IPS-20b (cell line): ENCODE measurements at regions not wholly inside any gene's neighbourhood (a gene's known extent, or its start where the extent isn't known, plus 50 kb on each side); places are given as distances from the start of the nearest gene placed in this dataset.

Experiments
- H3K27ac ChIP-seq: one replicate; pipeline ENCODE4 v1.5.1; 2013; ENCODE audit warnings: low read length
- H3K27me3 ChIP-seq: 2 replicates; pipeline ENCODE4 v1.6.1; 2013; ENCODE audit warnings: mild to moderate bottlenecking, low read length, inconsistent platforms; ENCODE audit not compliant: insufficient read depth
- H3K36me3 ChIP-seq: 2 replicates; pipeline ENCODE4 v1.6.1; 2013; ENCODE audit warnings: low read depth, mild to moderate bottlenecking, inconsistent platforms, low read length, moderate library complexity; ENCODE audit not compliant: insufficient read depth
- H3K4me1 ChIP-seq: 2 replicates; pipeline ENCODE4 v1.6.1; 2013; ENCODE audit warnings: mild to moderate bottlenecking, control low read depth, inconsistent platforms, low read length, moderate library complexity; ENCODE audit not compliant: insufficient read depth
- H3K4me3 ChIP-seq: 2 replicates; pipeline ENCODE4 v1.5.1; 2013; ENCODE audit warnings: mild to moderate bottlenecking, low read length, inconsistent platforms
- H3K9ac ChIP-seq: 2 replicates; pipeline ENCODE4 v1.6.1; 2013; ENCODE audit warnings: low read depth, mild to moderate bottlenecking, inconsistent platforms, low read length, moderate library complexity
- H3K9me3 ChIP-seq: 2 replicates; pipeline ENCODE4 v1.6.1; 2013; ENCODE audit warnings: mild to moderate bottlenecking, low read depth, low read length, inconsistent platforms; ENCODE audit not compliant: insufficient read depth

DNA sequence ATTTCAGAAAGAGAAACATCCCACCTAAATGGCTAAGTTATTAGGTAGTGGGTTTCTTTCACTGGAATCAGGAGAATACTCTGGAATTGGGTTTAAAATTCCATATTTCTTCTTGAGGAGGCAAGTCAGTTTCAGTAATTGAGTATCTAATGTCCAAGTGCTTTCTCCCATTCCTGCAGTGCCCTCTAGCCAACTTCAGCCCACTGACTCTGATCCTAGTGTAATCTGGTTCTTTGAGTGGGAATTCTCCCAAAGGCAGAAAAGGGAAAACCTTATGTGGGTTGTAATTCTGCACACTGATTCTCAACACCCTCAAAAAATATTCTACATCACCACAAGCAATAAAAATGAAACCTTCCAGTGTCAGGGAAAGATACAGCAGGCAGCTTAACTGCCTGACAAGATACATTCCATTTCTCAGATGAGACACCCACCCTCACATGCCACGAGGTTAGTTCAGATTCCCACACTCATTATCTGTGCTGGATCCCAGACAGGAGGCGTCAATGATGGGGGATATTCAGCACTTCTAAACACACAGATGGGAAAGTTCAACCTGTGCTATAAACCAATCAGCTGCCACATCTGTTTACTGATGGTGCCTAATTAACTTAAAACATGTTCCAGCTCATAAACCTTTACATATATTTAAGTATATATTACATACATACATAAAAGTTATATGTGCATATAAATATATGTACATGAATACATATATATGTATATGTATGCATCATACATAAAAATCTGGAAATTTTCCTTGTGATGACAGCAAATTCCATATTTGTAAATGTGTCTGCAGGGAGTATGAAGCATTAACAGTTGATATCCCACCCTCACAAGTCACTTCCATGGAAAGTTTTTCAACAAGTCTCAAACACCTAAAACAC lies 833.4 kb upstream of the AMELY start:
- H3K27ac ChIP-seq: no peak overlapping the region
- H3K4me3 ChIP-seq: no peak overlapping the region
- no peaks in the 10 kb centered on the region for H3K4me1 ChIP-seq
- H3K27me3 ChIP-seq: no peaks in the 10 kb centered on the region
- no peaks in the 10 kb centered on the region for H3K9me3 ChIP-seq
- H3K36me3 ChIP-seq: no peaks in the 10 kb centered on the region
- no peak overlapping the region for H3K9ac ChIP-seq

DNA sequence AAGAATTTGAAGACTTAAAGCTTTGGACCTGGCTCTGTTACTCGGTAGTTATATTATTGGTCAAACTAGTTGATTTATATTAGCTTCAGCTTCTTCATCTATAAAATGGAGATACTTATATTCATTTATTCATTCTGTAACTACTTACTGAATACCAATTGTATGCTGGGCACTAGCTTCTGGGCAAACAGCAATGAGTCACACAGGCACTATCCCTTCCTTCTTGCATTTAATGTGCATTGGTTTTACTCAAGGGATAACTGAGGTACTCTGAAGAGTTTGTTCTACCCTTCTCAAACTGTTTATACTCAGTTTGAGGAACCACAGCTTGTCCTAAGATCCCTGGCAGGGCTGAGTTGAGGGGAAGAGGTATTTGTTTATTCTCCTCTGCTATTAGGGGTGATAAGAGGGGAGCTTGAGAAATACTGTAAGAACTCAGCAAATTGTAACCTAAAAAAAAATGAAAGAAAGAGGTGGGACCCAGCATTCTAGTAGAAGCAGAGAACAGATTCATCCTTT lies 825.4 kb upstream of the AMELY start:
- no peaks in the 10 kb centered on the region for H3K4me1 ChIP-seq
- no peaks in the 10 kb centered on the region for H3K36me3 ChIP-seq
- no peak overlapping the region for H3K27ac ChIP-seq
- H3K9ac ChIP-seq: no peak overlapping the region
- no peak overlapping the region for H3K4me3 ChIP-seq
- no peaks in the 10 kb centered on the region for H3K9me3 ChIP-seq
- no peaks in the 10 kb centered on the region for H3K27me3 ChIP-seq

DNA sequence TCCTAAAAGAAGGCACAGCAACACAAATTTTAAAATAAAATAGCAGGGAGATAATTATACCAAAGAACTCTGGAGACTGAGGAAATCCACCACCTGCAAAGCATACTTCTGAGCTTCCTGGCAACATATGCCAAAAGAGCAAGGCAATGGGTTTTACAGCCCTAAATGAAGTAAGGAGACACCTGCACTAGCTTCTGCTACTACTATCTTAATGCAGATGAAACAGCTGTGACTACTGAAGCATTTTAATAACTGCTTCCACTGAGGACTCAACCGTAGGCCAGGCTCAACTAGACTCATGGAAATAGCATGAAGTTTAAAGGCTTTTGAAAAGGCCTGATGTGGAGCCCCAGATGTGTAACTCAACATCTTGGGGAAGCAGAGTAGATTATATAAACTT lies 820.1 kb upstream of the AMELY start:
- H3K27ac ChIP-seq: no peak overlapping the region
- H3K27me3 ChIP-seq: no peaks in the 10 kb centered on the region
- H3K9me3 ChIP-seq: no peaks in the 10 kb centered on the region
- no peak overlapping the region for H3K9ac ChIP-seq
- no peak overlapping the region for H3K4me3 ChIP-seq
- H3K4me1 ChIP-seq: no peaks in the 10 kb centered on the region
- H3K36me3 ChIP-seq: no peaks in the 10 kb centered on the region

DNA sequence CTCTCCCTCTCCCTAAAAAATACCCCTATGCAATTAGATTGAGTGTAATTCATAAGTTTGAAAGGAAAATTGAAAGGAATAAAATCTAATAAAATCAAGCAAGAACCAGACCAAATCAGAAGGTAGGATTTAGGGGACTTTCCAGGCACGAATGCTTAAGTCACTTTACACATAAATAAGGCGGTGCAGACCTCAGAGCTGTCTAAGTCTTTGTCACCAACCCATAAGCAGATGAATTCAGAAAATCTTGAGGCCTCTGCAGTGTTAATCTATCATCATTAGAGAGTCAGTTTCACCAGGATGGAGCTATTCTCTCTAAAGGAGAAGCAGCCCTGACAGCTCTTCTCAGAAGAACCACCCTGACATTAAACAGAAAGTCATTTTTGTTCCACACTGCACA lies 819.1 kb upstream of the AMELY start:
- Histone ChIP-seq H3K4me1 (no peaks in the 10 kb centered on the region), H3K9ac (no peak overlapping the region), H3K27ac (no peak overlapping the region)

DNA sequence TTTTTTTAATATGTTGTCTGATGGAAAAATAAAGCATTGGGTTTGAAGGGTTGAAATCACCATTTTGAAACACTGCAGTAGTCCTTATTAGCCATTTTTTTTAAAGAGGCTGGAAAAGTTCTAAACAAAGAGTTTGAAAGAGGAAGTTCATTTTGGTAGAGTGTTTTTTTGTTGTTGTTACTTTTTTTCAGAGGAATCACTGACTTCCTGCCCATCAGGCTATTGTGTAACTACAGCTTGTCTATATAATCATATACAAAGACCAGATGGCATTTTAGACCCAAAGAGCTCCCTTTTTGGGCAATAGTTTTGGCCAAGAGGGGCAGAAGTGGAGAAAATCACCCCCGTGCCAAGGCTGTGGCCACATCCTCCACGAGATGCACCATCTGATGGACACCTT lies 818.5 kb upstream of the AMELY start:
- Histone ChIP-seq H3K9me3 (no peaks in the 10 kb centered on the region), H3K36me3 (no peaks in the 10 kb centered on the region), H3K4me1 (no peaks in the 10 kb centered on the region), H3K27ac (no peak overlapping the region), H3K4me3 (no peak overlapping the region), H3K9ac (no peak overlapping the region), H3K27me3 (no peaks in the 10 kb centered on the region)

More for the DNA sequence above, 819.1 kb upstream of the AMELY start:
- no peaks in the 10 kb centered on the region for H3K27me3 ChIP-seq
- H3K9me3 ChIP-seq: no peaks in the 10 kb centered on the region
- H3K36me3 ChIP-seq: no peaks in the 10 kb centered on the region
- H3K4me3 ChIP-seq: no peak overlapping the region

DNA sequence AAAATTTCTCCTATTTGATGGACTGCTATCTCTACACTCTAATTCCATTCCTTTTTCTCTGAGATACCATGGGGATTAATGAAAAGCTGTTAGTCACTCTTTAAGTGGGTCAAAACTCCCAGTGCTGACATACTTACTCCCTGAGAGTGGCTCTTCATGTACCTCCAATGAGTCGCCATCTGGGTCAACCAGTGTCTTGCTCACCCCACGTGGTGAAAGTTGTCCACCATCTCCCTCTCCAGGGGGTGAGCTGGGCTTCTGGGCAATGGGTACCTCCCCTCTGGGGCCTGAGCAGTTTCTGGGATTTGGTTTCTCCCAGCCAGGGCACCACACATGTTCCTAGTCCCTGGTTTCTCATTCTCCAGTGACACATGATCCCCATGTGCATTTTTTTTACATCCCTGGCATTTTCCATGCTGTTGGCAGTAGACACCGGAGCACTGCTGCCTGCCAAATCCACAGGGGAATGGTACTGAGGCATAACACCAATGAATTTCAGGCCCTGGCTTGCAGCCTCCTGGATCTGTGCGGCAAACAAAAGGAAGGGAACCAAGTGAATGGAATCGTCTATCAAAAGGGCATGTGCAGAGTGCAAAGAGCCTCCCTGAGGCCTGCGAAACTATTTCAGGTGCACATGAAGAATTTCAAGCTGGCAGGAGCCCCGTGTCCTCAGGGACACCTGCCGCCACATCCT lies 817.9 kb upstream of the AMELY start:
- no peaks in the 10 kb centered on the region for H3K27me3 ChIP-seq
- H3K9me3 ChIP-seq: no peaks in the 10 kb centered on the region
- no peaks in the 10 kb centered on the region for H3K4me1 ChIP-seq
- H3K36me3 ChIP-seq: no peaks in the 10 kb centered on the region
- H3K4me3 ChIP-seq: no peak overlapping the region
- H3K9ac ChIP-seq: no peak overlapping the region
- H3K27ac ChIP-seq: no peak overlapping the region

DNA sequence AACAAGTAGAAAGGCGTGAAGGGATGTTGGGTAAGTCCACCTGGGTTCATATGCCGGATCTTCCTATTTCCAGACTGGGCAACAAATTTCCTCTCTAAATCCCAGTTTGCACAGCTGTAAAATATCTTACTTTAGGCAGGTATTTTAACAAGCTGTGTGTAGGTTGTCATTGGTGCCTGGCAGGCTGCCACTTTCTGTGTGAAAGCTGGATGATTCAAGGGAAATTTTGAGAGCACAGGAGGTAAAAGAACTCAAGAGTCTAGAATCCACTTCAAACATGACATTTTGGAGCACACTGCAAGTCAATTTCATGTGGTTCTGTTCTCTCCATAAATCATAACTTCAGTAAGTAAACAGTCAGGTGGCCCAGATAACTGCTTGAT lies 817.4 kb upstream of the AMELY start:
- H3K27me3 ChIP-seq: no peaks in the 10 kb centered on the region
- H3K27ac ChIP-seq: no peak overlapping the region
- no peaks in the 10 kb centered on the region for H3K36me3 ChIP-seq
- H3K9me3 ChIP-seq: no peaks in the 10 kb centered on the region
- H3K9ac ChIP-seq: no peak overlapping the region
- H3K4me1 ChIP-seq: no peaks in the 10 kb centered on the region
- H3K4me3 ChIP-seq: no peak overlapping the region

DNA sequence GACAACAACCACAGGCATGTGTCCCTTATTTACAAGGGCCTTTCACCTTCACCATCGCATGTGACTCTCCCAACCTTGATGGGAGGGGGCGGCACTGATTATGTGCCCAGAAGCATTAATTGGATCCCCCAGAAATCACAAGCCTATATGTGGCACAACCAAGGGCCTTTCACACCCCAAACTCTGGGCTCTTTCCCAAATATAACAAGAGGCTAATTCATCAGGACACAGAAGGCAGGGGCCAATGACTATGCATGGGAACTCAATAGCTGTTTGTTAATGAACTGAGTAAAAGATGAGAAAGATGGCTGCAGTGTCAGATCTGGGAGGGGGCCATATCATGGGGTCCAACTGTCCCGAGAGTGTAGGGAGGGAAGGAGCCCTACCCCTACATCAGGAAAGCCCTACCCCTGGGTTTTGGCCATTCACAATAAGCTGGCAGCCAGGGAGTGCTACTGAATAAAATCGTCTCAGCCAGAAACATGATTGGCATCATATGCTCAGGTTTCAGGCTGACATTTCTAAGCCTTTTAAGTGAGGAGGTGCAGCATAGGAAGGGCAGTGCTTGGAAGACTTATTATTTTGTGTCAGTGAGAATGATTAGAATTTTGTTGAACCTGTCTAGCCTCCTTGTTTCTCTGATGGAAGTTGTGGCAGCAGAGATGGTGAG lies 814.4 kb upstream of the AMELY start:
- H3K27ac ChIP-seq: no peak overlapping the region

DNA sequence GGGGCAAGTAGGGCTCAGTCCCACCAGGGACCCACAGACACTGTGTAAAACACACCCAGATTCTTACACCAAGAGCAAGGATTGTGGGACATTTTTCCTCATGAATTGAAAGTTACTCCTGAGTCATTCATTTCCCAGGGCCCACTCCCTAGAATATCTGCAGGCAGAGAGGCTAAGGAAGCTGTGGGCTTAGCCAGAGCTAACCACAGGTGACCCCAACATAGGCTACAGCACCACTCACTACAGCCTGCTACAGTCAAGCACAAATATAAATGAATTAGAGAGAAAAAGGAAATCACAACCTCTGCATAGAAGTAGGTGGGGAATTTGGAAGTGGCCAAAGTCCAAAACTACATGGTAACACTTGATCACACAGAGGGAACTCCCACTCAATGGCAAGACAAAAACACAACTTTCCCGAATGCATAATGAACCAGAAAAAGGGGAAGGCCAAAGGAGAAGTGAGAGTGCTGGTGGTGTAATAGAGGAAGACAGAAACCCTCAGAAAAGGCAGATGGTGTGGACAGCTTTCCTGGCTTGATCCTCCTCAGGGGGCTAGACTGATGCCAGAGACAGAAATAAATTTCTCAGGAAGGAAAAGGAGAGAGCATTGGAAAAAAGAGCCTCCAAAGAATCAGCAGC lies 812.6 kb upstream of the AMELY start:
- Histone ChIP-seq H3K27me3 (no peaks in the 10 kb centered on the region), H3K4me3 (no peak overlapping the region), H3K27ac (no peak overlapping the region), H3K9ac (no peak overlapping the region), H3K9me3 (no peaks in the 10 kb centered on the region), H3K4me1 (no peaks in the 10 kb centered on the region), H3K36me3 (no peaks in the 10 kb centered on the region)

More for the DNA sequence above, 814.4 kb upstream of the AMELY start:
- Histone ChIP-seq H3K4me3 (no peak overlapping the region), H3K9me3 (no peaks in the 10 kb centered on the region), H3K4me1 (no peaks in the 10 kb centered on the region), H3K9ac (no peak overlapping the region), H3K36me3 (no peaks in the 10 kb centered on the region), H3K27me3 (no peaks in the 10 kb centered on the region)

DNA sequence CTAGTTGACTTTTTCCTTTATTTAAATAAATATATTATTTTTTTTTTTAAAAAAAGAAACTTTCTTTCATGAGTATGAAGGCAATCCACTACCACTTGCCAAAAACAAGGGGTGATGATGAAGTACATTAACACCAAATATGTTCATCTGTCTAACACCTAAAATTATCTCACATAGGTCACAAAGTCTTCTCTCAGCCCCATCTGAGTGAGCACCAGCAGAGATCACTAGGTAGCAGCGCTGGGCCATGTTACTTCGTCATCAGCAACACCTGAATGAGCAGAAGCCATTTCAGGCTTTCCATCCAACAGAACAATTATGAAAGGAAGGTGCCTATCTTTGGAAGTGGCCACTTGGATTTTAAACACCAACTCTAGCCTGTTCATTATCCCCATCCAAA lies 811.6 kb upstream of the AMELY start:
- no peaks in the 10 kb centered on the region for H3K36me3 ChIP-seq
- no peak overlapping the region for H3K4me3 ChIP-seq
- H3K9ac ChIP-seq: no peak overlapping the region
- no peak overlapping the region for H3K27ac ChIP-seq
- no peaks in the 10 kb centered on the region for H3K9me3 ChIP-seq
- H3K4me1 ChIP-seq: no peaks in the 10 kb centered on the region
- H3K27me3 ChIP-seq: no peaks in the 10 kb centered on the region

DNA sequence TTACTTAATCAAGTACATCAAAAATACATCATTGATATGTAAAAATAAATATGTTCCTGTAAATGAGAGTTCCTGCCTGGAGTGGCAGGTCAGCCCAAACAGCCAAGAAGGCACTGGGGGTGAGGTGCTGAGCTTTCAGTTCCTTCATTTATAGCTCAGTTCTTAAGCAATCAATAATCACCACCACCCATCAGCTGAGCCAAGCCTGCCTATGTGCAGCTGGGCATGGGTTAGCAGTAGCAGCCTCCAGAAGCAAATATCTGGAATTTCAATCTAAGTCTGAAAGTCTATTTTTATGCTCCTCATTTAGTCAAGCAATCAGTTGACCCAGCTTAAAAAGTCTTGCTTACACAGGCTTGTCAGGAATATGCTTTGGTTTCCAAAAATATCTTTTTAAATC lies 811.0 kb upstream of the AMELY start:
- no peaks in the 10 kb centered on the region for H3K9me3 ChIP-seq
- H3K9ac ChIP-seq: no peak overlapping the region
- no peak overlapping the region for H3K4me3 ChIP-seq
- H3K27me3 ChIP-seq: no peaks in the 10 kb centered on the region
- H3K36me3 ChIP-seq: no peaks in the 10 kb centered on the region
- H3K4me1 ChIP-seq: no peaks in the 10 kb centered on the region
- no peak overlapping the region for H3K27ac ChIP-seq
